Left lung (tissue), 4 donors: ENCODE measurements at regions not wholly inside any gene's neighbourhood (a gene's known extent, or its start where the extent isn't known, plus 50 kb on each side); places are given as distances from the start of the nearest gene placed in this dataset.
"Not testable (repeated sequence)": the region's sequence is repeated elsewhere in the genome, so short reads cannot be mapped to it uniquely, and the experiment has no call there.

Experiments used
- ATAC-seq: fragments of 200-7000 bp; cut with Tn5 transposase; one replicate; pipeline ENCODE4 v1.9.1; 2020; ENCODE audit warnings: moderate library complexity
- DNase-seq, 4 donors: peaks; one replicate each; pipeline ENCODE4 v3.0.0-alpha.2; 2013 to 2020
- H3K27ac ChIP-seq, 2 donors: fragments of 200-600 bp; sonication (generic) in 1 of 2; one replicate each; pipeline versions ENCODE4 v1.5.0 to v1.8.0; 2020 to 2021
- H3K27me3 ChIP-seq, 2 donors: fragments of 200-600 bp; sonication (generic) in 1 of 2; one replicate each; pipeline versions ENCODE4 v1.5.0 to v1.8.0; 2020 to 2021
- H3K36me3 ChIP-seq, 2 donors: fragments of 200-600 bp; sonication (generic) in 1 of 2; one replicate each; pipeline versions ENCODE4 v1.5.0 to v1.8.0; 2020 to 2021
- H3K4me1 ChIP-seq, 2 donors: fragments of 200-600 bp; one replicate each; pipeline ENCODE4 v1.8.0; 2021
- H3K4me3 ChIP-seq, 2 donors: fragments of 200-600 bp; sonication (generic) in 1 of 2; one replicate each; pipeline versions ENCODE4 v1.5.0 to v1.8.0; 2020 to 2021; ENCODE audit warnings: mild to moderate bottlenecking in 1 of 2
- H3K9me3 ChIP-seq, 2 donors: fragments of 200-600 bp; sonication (generic) in 1 of 2; one replicate each; pipeline versions ENCODE4 v1.5.0 to v1.8.0; 2020 to 2021
- CTCF ChIP-seq, 2 donors: fragments of 200-600 bp; sonication (generic) in 1 of 2; IDR thresholded peaks; one replicate each; pipeline versions ENCODE4 v1.5.0 to v1.8.0; 2021; ENCODE audit warnings: antibody characterized with exemption in 2 of 2
- intact Hi-C, 2 donors: fragments of 100-400 bp; cut with DNase I; formaldehyde crosslinking; loops; one replicate each; pipeline versions ENCODE4 v1.11.2 to v1.14.2; 2022
- donor health status: DM: no; HTN: yes; CAD: no.
- donor health status: DM: no; HTN: no; CAD: no.

GRCh38 chr3:106347350-106347749 lies 478.5 kb upstream of the CBLB start:
- no peaks in the 10 kb centered on the region for H3K9me3 ChIP-seq
- no peaks in the 10 kb centered on the region for H3K27me3 ChIP-seq
- no peaks in the 10 kb centered on the region for H3K4me1 ChIP-seq
- intact Hi-C loops: no loop called here
- ATAC-seq (no peak), DNase-seq (no peak)
- no peaks in the 10 kb centered on the region for H3K36me3 ChIP-seq
- H3K27ac ChIP-seq: no peak overlapping the region
- H3K4me3 ChIP-seq: no peak overlapping the region
- TF ChIP-seq CTCF (IDR thresholded peaks at IDR 0.05): no peak

GRCh38 chr3:106348139-106348690 lies 479.4 kb upstream of the CBLB start:
- H3K36me3 ChIP-seq: no peaks in the 10 kb centered on the region
- no peak overlapping the region for H3K27ac ChIP-seq
- intact Hi-C loops: no loop called here
- H3K4me3 ChIP-seq: no peak overlapping the region
- DNase-seq (no peak), ATAC-seq (no peak)
- no peaks in the 10 kb centered on the region for H3K27me3 ChIP-seq
- no peak for TF ChIP-seq CTCF (IDR thresholded peaks at IDR 0.05)
- H3K9me3 ChIP-seq: peaks cover 0 to 1% of the 10 kb centered on the region in 2 donors
- no peaks in the 10 kb centered on the region for H3K4me1 ChIP-seq

DNA sequence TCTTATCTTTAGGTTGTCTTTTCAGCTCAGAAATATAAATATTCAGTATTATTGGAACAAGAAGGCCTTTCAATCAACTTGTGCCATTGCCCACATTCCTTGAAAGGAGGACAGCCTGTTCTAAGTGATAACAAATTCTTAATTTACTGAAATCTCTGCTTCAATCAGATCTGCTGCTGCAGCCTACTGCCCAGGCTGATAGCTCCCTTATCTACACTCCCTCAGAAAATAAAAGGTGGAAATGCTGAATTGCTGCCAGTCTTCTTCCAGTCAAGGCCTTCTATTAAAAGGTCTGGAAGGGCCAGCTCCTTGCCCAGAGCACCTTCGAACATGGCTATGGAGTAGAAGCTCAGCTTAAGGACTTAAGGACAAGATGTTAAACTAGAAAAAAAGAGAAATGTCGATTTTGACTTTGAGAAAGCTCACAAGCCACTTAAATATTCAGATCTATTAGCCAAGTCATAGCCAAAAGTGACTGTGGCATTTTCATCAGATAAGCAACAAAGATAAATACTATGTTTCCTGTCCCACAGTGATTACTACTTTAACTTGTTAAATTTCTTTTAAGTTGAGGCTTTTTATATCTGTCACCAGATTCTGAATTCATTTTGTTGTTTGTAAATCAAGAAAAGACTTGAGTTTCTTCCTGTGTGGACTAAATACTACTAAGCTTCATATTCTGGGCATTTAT lies 480.5 kb upstream of the CBLB start:
- H3K27ac ChIP-seq: no peak overlapping the region

DNA sequence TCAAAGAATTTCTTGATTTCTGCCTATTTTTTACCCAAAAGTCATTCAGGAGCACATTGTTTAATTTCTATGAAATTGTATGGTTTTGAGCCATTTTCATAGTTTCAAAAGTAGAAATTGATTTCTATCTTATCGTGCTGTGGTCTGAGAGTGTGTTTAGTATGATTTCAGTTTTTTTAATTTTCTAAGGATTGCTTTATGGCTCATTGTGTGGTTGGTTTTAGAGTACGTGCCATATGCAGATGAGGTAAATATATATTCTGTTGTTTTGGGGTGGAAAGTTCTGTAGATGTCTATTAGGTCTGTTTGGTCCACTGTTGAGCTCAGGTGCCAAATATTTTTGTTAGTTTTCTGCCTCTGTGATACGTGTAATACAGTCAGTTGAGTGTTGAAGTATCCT lies 487.1 kb upstream of the CBLB start:
- Histone ChIP-seq H3K4me1 (no peaks in the 10 kb centered on the region), H3K27me3 (no peaks in the 10 kb centered on the region), H3K9me3 (peaks cover 0 to 3% of the 10 kb centered on the region in 2 donors), H3K4me3 (no peak overlapping the region), H3K36me3 (no peaks in the 10 kb centered on the region), H3K27ac (no peak overlapping the region)
- TF ChIP-seq CTCF (IDR thresholded peaks at IDR 0.05): no peak
- DNase-seq: no peak
- no peak for ATAC-seq
- intact Hi-C loops: no loop called here

More for the DNA sequence above, 480.5 kb upstream of the CBLB start:
- ATAC-seq (no peak), DNase-seq (no peak)
- intact Hi-C loops: no loop called here
- H3K9me3 ChIP-seq: peaks cover 0 to 1% of the 10 kb centered on the region in 2 donors
- H3K4me1 ChIP-seq: no peaks in the 10 kb centered on the region
- no peaks in the 10 kb centered on the region for H3K27me3 ChIP-seq
- H3K4me3 ChIP-seq: no peak overlapping the region
- no peak for TF ChIP-seq CTCF (IDR thresholded peaks at IDR 0.05)
- H3K36me3 ChIP-seq: no peaks in the 10 kb centered on the region

DNA sequence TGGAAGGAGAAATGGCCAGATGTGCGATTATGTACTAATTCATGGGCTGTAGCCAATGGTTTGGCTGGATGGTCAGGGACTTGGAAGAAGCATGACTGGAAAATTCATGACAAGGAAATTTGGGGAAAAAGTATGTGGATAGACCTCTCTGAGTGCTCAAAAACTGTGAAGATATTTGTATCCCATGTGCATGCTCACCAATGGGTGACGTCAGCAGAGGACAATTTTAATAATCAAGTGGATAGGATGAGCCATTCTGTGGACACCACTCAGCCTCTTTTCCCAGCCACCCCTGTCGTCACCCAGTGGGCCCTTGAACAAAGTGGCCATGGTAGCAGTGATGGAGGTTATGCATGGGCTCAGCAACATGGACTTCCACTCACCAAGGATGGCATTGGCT lies 490.9 kb upstream of the CBLB start:
- Histone ChIP-seq H3K4me3 (no peak overlapping the region), H3K36me3 (no peaks in the 10 kb centered on the region), H3K27ac (no peak overlapping the region), H3K27me3 (no peaks in the 10 kb centered on the region), H3K4me1 (no peaks in the 10 kb centered on the region), H3K9me3 (peaks cover 0 to 6% of the 10 kb centered on the region in 2 donors)
- intact Hi-C loops: no loop called here
- ATAC-seq (no peak), DNase-seq (no peak)
- no peak for TF ChIP-seq CTCF (IDR thresholded peaks at IDR 0.05)

DNA sequence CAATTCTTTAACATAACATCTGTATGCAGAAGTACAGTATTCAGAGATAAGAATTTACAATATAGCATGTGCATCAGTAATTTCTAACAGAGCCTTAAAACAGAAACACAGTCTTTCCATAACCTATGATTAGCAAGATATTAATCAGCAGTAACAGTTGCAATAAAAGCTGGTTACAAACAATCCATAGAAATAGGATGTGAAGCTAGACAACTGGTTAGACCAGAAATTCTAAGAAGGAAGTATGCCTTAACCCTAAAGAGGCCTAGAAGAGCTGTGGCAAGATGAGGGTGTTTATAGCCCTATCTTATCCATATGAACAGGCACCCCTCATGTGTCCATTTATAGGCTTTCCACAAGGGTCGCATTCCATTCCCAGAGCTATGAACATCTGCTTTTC lies 492.1 kb upstream of the CBLB start:
- ATAC-seq, H3K27ac ChIP-seq, H3K9me3 ChIP-seq, DNase-seq, H3K27me3 ChIP-seq, H3K4me1 ChIP-seq, intact Hi-C loops, H3K4me3 ChIP-seq, H3K36me3 ChIP-seq: not testable (repeated sequence)
